GM23248 (cell line): ENCODE measurements at regions not wholly inside any gene's neighbourhood (a gene's known extent, or its start where the extent isn't known, plus 50 kb on each side); places are given as distances from the start of the nearest gene placed in this dataset.

Experiments used
- EZH2 ChIP-seq: fragments of 200-600 bp; sonication (generic); IDR thresholded peaks from 2 replicates; pipeline ENCODE4 v1.6.1; 2018; ENCODE audit warnings: antibody characterized with exemption, mild to moderate bottlenecking; ENCODE audit not compliant: insufficient read depth, poor library complexity, severe bottlenecking
- EZH2phosphoT487 ChIP-seq: fragments of 200-600 bp; sonication (generic); IDR thresholded peaks from 2 replicates; pipeline ENCODE4 v1.6.1; 2018; ENCODE audit warnings: antibody characterized with exemption, moderate library complexity, mild to moderate bottlenecking, low read depth; ENCODE audit not compliant: insufficient read depth

DNA sequence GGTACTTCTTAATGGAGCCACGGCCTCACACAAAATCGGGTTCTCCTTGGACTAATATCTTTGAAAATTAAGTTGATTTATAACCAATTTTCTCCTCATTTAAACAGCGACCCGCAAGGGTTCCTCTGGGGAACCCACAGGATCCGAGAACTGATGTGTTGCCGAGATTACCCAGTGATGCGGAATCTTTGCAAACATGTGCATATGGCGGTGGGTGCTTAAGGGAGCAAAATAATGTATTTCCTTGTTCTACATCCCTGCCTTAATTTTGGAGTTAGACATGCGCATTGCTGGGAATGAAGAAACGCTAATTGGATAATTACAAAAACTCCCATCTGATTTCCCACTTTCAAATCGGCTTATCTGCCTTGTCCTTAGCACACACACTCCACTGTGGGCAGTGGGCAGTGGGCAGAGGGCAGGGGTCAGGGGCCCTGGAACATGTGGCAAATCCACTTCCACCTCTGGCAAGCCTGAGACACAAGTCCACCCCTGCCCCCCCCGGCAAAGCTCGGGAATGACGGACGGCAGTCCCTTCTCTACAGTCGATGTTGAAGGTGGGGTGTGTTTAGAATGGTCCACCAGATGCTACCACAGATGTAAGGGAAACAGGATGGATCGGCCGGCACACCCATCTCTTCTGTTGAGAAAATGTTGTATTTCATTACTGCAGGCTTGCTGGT lies 137.4 kb upstream of the CDH4 start:
- TF ChIP-seq EZH2 (no peak), EZH2phosphoT487 (no peak)
